ENCODE measurements at regions not wholly inside any gene's neighbourhood (a gene's known extent, or its start where the extent isn't known, plus 50 kb on each side); places are given as distances from the start of the nearest gene placed in this dataset.

GRCh38 chr1:184283999-184284398 lies 102.8 kb upstream of the C1orf21 start:
- SMC1A ChIA-PET (ENCODE audit: uncharacterized antibody, unreplicated experiment): no interaction called here
- H3K27me3 ChIP-seq (replicated peaks in 1 of 2; ENCODE audit: control insufficient read depth in 2 of 2, insufficient read depth in 2 of 2, low read length in 1 of 2): no peaks in the 10 kb centered on the region; a peak in 1 of 4 replicates
- H3K9ac ChIP-seq (ENCODE audit: control insufficient read depth, insufficient read depth, low read length): no peak overlapping the region
- no peaks in the 10 kb centered on the region; the same call in 2 of the 3 replicates for H3K9me3 ChIP-seq (replicated peaks; ENCODE audit: control insufficient read depth, insufficient read depth, low read length)
- CTCF ChIA-PET: no interaction called here
- WGBS (ENCODE audit: insufficient coverage, insufficient replicate concordance, low lambda C conversion rate, missing lambda C conversion rate): 0% methylated on average over 1 of the region's 1 CpG
- ATAC-seq: no peak
- no peak for DNase-seq (ENCODE audit: low read depth, low spot score)
- in situ Hi-C loops (cut with MboI): no loop called here
- no peaks in the 10 kb centered on the region for H4K20me1 ChIP-seq (ENCODE audit: control insufficient read depth, insufficient read depth)
- no TSS peak for BruUV-seq (replicated peaks)
- TF ChIP-seq TBL1XR1 (IDR thresholded peaks at IDR 0.05; ENCODE audit: low read depth, low read length): no peak
- no peak for TF ChIP-seq POLR2A (IDR thresholded peaks at IDR 0.05; ENCODE audit: low read depth, low read length)
- no peak for TF ChIP-seq NR2F1 (conservative IDR thresholded peaks at IDR 0.05)
- no peak for TF ChIP-seq EP300 (IDR thresholded peaks at IDR 0.05; ENCODE audit: borderline replicate concordance in 1 of 2, control insufficient read depth in 1 of 2, low read depth in 2 of 2, low read length in 2 of 2)
- TF ChIP-seq MTA2 (IDR thresholded peaks at IDR 0.05; ENCODE audit: low read depth): no peak
- TF ChIP-seq KDM1A (IDR thresholded peaks at IDR 0.05; ENCODE audit: borderline replicate concordance): no peak
- RAD21 ChIA-PET (ENCODE audit: unreplicated experiment): no interaction called here
- no peak for FAIRE-seq
- no peak overlapping the region for H3K4me3 ChIP-seq
- no peak overlapping the region for H3K27ac ChIP-seq (ENCODE audit: control insufficient read depth, insufficient read depth)
- H3K36me3 ChIP-seq (ENCODE audit: control insufficient read depth in 2 of 2, insufficient read depth in 2 of 2, low read length in 1 of 2): no peaks in the 10 kb centered on the region
- POLR2A ChIA-PET: interaction anchor here (0.6 kb wide), 1 partner anchor 483 kb away, joined by 3 read pairs; no protein-coding TSS in a partner anchor
- no peak overlapping the region for H2AFZ ChIP-seq (ENCODE audit: control insufficient read depth, low read depth, low read length)
- no peaks in the 10 kb centered on the region for H3K79me2 ChIP-seq (ENCODE audit: control insufficient read depth, insufficient read depth, low read length)
- H3K4me1 ChIP-seq (ENCODE audit: control insufficient read depth, insufficient read depth, low read length): no peaks in the 10 kb centered on the region
- intact Hi-C loops (cut with micrococcal nuclease; ENCODE audit: unreplicated experiment): no loop called here
- no peak overlapping the region for H3K4me2 ChIP-seq (ENCODE audit: control insufficient read depth, insufficient read depth)

GRCh38 chr1:184284900-184285299 lies 101.9 kb upstream of the C1orf21 start:
- H3K4me2 ChIP-seq (ENCODE audit: control insufficient read depth, insufficient read depth): no peak overlapping the region
- H3K27ac ChIP-seq (ENCODE audit: control insufficient read depth, insufficient read depth): no peak overlapping the region
- WGBS (ENCODE audit: insufficient coverage, insufficient replicate concordance, low lambda C conversion rate, missing lambda C conversion rate): 33% methylated on average over 1 of the region's 1 CpG
- SMC1A ChIA-PET (ENCODE audit: uncharacterized antibody, unreplicated experiment): no interaction called here
- H3K79me2 ChIP-seq (ENCODE audit: control insufficient read depth, insufficient read depth, low read length): no peaks in the 10 kb centered on the region
- H3K9me3 ChIP-seq (replicated peaks; ENCODE audit: control insufficient read depth, insufficient read depth, low read length): peaks cover 1% of the 10 kb centered on the region; the same call in 1 of the 3 replicates
- BruUV-seq (replicated peaks): no TSS peak
- RAD21 ChIA-PET (ENCODE audit: unreplicated experiment): no interaction called here
- no peak for TF ChIP-seq CEBPZ (IDR thresholded peaks at IDR 0.05; ENCODE audit: low read depth, low read length)
- FAIRE-seq (no peak), DNase-seq (ENCODE audit: low read depth, low spot score) (no peak), ATAC-seq (no peak)
- no peaks in the 10 kb centered on the region for H3K4me1 ChIP-seq (ENCODE audit: control insufficient read depth, insufficient read depth, low read length)
- intact Hi-C loops (cut with micrococcal nuclease; ENCODE audit: unreplicated experiment): no loop called here
- no peak overlapping the region for H3K4me3 ChIP-seq
- no peaks in the 10 kb centered on the region for H3K36me3 ChIP-seq (ENCODE audit: control insufficient read depth in 2 of 2, insufficient read depth in 2 of 2, low read length in 1 of 2)
- no peak overlapping the region for H3K9ac ChIP-seq (ENCODE audit: control insufficient read depth, insufficient read depth, low read length)
- no peak overlapping the region for H2AFZ ChIP-seq (ENCODE audit: control insufficient read depth, low read depth, low read length)
- CTCF ChIA-PET: no interaction called here
- in situ Hi-C loops (cut with MboI): no loop called here
- no peaks in the 10 kb centered on the region for H4K20me1 ChIP-seq (ENCODE audit: control insufficient read depth, insufficient read depth)
- no peaks in the 10 kb centered on the region for H3K27me3 ChIP-seq (replicated peaks in 1 of 2; ENCODE audit: control insufficient read depth in 2 of 2, insufficient read depth in 2 of 2, low read length in 1 of 2)
- POLR2A ChIA-PET: no interaction called here

All from GM12878 (cell line).